ENCODE measurements at regions not wholly inside any gene's neighbourhood (a gene's known extent, or its start where the extent isn't known, plus 50 kb on each side); places are given as distances from the start of the nearest gene placed in this dataset.

- TF ChIP-seq, protein P1, sequence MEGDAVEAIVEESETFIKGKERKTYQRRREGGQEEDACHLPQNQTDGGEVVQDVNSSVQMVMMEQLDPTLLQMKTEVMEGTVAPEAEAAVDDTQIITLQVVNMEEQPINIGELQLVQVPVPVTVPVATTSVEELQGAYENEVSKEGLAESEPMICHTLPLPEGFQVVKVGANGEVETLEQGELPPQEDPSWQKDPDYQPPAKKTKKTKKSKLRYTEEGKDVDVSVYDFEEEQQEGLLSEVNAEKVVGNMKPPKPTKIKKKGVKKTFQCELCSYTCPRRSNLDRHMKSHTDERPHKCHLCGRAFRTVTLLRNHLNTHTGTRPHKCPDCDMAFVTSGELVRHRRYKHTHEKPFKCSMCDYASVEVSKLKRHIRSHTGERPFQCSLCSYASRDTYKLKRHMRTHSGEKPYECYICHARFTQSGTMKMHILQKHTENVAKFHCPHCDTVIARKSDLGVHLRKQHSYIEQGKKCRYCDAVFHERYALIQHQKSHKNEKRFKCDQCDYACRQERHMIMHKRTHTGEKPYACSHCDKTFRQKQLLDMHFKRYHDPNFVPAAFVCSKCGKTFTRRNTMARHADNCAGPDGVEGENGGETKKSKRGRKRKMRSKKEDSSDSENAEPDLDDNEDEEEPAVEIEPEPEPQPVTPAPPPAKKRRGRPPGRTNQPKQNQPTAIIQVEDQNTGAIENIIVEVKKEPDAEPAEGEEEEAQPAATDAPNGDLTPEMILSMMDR (IDR thresholded peaks at IDR 0.05; ENCODE audit: low read depth, low read length, poor library complexity, severe bottlenecking) = no peak
- no peak for TF ChIP-seq EZH2phosphoT487 (IDR thresholded peaks at IDR 0.05; ENCODE audit: borderline replicate concordance, low read length)
Observed at GRCh38 chr6:105833959-105834947, 251.9 kb upstream of the PRDM1 start.

Data from DOHH2 (cell line).